GM13977 (cell line): ENCODE measurements at regions not wholly inside any gene's neighbourhood (a gene's known extent, or its start where the extent isn't known, plus 50 kb on each side); places are given as distances from the start of the nearest gene placed in this dataset.

Experiments
- DNase-seq: peaks from one replicate; pipeline ENCODE4 v3.0.0; 2012; ENCODE audit warnings: low spot score
- in situ Hi-C: fragments of 300-500 bp; cut with MboI; formaldehyde crosslinking; loops from one replicate; pipeline ENCODE4 v1.12.0; 2022; ENCODE audit warnings: low sequenced_read_pairs, low pct_unique_long_range_greater_than_20kb, mixed read lengths, inconsistent platforms; ENCODE audit not compliant: unreplicated experiment
- TF ChIP-seq, protein P1 (sequence below): IDR thresholded peaks from 2 replicates; pipeline ENCODE4 v1.5.1; 2012; ENCODE audit warnings: mild to moderate bottlenecking, control low read depth; ENCODE audit not compliant: insufficient read depth; ENCODE audit errors: extremely low read depth, missing control alignments

DNA sequence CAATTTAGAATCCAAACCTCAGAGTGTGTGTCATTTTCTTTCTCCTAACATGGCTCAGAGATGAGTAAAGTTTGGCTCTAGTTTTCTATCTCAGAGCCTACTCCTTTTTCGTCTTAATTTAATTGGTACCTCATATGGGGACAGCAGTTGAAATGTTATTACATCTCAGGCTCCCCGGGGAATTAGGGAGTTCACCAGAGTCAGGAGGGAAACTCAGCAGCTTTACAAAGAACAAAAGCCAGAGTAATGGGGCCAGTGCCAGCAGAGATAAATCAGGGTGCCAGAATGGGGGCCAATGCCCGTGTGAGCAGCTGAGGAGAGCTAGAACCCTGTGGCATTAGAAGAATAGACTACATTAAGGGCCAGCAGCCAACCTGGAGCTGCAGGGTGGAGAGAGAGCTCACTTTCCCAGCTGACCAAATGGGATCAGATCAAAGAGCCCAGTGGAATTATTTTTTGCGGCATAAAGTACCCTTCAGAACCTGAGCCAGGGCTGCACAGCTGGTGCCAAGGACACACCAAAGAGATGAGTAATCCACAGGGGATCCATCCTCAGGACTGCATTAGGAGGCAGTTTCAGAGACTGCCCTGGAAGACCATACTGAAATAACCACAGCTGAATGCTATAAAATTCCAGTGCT is 207.1 kb upstream of the DKK2 start:
- in situ Hi-C loops, result no loop called here
- TF ChIP-seq, protein P1, sequence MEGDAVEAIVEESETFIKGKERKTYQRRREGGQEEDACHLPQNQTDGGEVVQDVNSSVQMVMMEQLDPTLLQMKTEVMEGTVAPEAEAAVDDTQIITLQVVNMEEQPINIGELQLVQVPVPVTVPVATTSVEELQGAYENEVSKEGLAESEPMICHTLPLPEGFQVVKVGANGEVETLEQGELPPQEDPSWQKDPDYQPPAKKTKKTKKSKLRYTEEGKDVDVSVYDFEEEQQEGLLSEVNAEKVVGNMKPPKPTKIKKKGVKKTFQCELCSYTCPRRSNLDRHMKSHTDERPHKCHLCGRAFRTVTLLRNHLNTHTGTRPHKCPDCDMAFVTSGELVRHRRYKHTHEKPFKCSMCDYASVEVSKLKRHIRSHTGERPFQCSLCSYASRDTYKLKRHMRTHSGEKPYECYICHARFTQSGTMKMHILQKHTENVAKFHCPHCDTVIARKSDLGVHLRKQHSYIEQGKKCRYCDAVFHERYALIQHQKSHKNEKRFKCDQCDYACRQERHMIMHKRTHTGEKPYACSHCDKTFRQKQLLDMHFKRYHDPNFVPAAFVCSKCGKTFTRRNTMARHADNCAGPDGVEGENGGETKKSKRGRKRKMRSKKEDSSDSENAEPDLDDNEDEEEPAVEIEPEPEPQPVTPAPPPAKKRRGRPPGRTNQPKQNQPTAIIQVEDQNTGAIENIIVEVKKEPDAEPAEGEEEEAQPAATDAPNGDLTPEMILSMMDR, result no peak
- no peak for DNase-seq

GRCh38 chr4:107220976-107221375 is 184.9 kb upstream of the DKK2 start:
- TF ChIP-seq, protein P1, result no peak
- in situ Hi-C loops, result no loop called here
- no peak for DNase-seq

DNA sequence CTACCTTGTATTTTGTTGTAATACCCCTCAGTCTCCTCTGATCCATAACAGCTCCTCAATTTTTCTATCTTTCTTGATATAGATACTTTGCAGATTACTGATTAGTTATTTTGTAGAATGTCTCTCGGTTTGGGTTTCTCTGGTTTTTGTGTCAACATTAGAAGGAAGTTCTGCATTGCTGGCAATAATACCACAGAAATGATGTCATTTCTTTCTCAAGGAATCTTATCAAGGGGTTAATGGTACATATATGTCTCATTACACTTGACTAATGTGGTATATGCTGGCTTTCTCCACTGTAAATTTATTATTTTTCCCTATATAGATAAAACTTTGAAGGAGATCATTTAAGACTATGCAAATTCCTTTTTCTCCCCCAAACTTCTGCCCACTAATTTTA is 183.6 kb upstream of the DKK2 start:
- DNase-seq, result no peak
- in situ Hi-C loops, result no loop called here
- TF ChIP-seq, protein P1, result no peak

DNA sequence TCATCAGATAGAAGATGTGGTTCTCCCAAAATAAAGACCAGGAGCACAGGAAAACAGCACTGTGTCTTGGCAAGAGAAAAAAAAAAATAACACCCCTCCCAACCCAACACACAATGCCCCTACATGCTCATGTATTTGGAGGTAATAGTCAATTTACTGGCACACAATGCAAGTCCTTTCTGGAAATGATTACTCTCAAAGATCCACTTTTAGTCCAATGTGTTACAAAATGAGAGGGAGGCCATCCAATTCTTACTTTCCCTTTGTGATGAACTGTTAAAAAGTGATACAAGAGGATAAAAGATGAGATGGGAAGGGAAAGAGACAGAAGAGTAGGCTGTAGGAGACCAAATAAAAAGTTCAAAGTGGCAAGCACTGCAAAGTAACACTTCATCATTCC is 180.3 kb upstream of the DKK2 start:
- TF ChIP-seq, protein P1, result no peak
- in situ Hi-C loops, result no loop called here

GRCh38 chr4:107215222-107215621 is 179.1 kb upstream of the DKK2 start:
- in situ Hi-C loops, result no loop called here
- TF ChIP-seq, protein P1, result no peak
- no peak for DNase-seq

More for the DNA sequence above, 180.3 kb upstream of the DKK2 start:
- no peak for DNase-seq

DNA sequence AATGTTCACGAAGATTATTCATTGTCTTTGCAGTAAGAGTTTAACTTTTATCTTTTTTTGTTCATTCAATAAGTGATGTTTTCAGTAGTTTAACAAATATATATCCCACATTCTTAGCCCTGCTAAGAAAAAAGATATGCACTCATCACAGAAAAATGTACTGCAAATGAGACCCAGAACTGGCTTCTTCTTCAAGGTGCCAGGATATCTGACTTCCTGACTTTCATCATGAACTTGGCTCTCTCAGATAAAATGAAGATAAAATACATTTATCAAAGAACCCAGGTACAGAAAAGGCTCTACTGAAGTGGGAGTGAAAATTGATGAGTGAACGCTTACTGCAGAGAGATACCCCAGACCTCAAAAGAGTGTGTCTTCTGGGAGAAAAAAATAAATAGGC is 177.8 kb upstream of the DKK2 start:
- TF ChIP-seq, protein P1, result no peak
- in situ Hi-C loops, result no loop called here
- no peak for DNase-seq
